AG04450 (cell line): ENCODE measurements at regions not wholly inside any gene's neighbourhood (a gene's known extent, or its start where the extent isn't known, plus 50 kb on each side); places are given as distances from the start of the nearest gene placed in this dataset.

Source experiments
- CTCF ChIA-PET: fragments of 300-600, 350-600 bp; formaldehyde crosslinking; extraction: SDS; loops from one replicate; lab custom pipeline; 2022; ENCODE audit warnings: antibody characterized with exemption, inconsistent platforms; lab: Charles Lee
- POLR2A ChIA-PET: fragments of 350-600 bp; formaldehyde crosslinking; extraction: SDS; loops from one replicate; lab custom pipeline; 2021; ENCODE audit warnings: antibody characterized with exemption, inconsistent platforms; lab: Yijun Ruan, JAX
- DNase-seq: peaks from one replicate; pipeline ENCODE4 v3.0.0-alpha.2; 2011; ENCODE audit warnings: low read depth, low spot score
- H3K27ac ChIP-seq: one replicate; pipeline ENCODE4 v1.5.1; 2012; ENCODE audit warnings: low read depth, low read length, control low read depth
- H3K27me3 ChIP-seq: one replicate; pipeline ENCODE4 v1.6.0; 2012; ENCODE audit warnings: low read length; ENCODE audit not compliant: control insufficient read depth, insufficient read depth
- H3K4me3 ChIP-seq: 2 replicates; pipeline ENCODE4 v1.5.1; 2011; ENCODE audit warnings: mild to moderate bottlenecking, low read depth, low read length, control low read depth
- H3K9me3 ChIP-seq: 2 replicates; pipeline ENCODE4 v1.5.1; 2012; ENCODE audit warnings: low read length; ENCODE audit not compliant: control insufficient read depth, insufficient read depth
- CTCF ChIP-seq: IDR thresholded peaks from 2 replicates; pipeline ENCODE4 v1.5.1; 2011; ENCODE audit warnings: low read depth, low read length, control low read depth, inconsistent platforms

GRCh38 chr21:35422011-35422410, 372.9 kb upstream of the RUNX1 start:
- no peak overlapping the region for H3K27ac ChIP-seq
- DNase-seq = no peak
- no peak for TF ChIP-seq CTCF
- no peak overlapping the region for H3K4me3 ChIP-seq
- POLR2A ChIA-PET = no interaction called here
- no peaks in the 10 kb centered on the region for H3K27me3 ChIP-seq
- H3K9me3 ChIP-seq = peaks cover 10% of the 10 kb centered on the region; the same call in 1 of the 2 replicates
- CTCF ChIA-PET = no interaction called here

- TF ChIP-seq CTCF = no peak
- Histone ChIP-seq H3K9me3 (peaks cover 10% of the 10 kb centered on the region; the same call in 1 of the 2 replicates), H3K27me3 (no peaks in the 10 kb centered on the region), H3K27ac (no peak overlapping the region), H3K4me3 (no peak overlapping the region)
- CTCF ChIA-PET = no interaction called here
- POLR2A ChIA-PET = no interaction called here
- DNase-seq = no peak
Measured at GRCh38 chr21:35421221-35421620, 372.1 kb upstream of the RUNX1 start.

GRCh38 chr21:35420656-35421055, 371.6 kb upstream of the RUNX1 start:
- ChIA-PET CTCF (no interaction called here), POLR2A (no interaction called here)
- no peak for TF ChIP-seq CTCF
- Histone ChIP-seq H3K27me3 (no peaks in the 10 kb centered on the region), H3K4me3 (no peak overlapping the region), H3K9me3 (peaks cover 10% of the 10 kb centered on the region; the same call in 1 of the 2 replicates), H3K27ac (no peak overlapping the region)
- DNase-seq = no peak

GRCh38 chr21:35417762-35418161, 368.7 kb upstream of the RUNX1 start:
- ChIA-PET POLR2A (no interaction called here), CTCF (interaction anchor here (0.5 to 1.0 kb wide), 2 partner anchors 10 to 18 kb away, joined by 3 read pairs; no protein-coding TSS in a partner anchor)
- H3K9me3 ChIP-seq = peaks cover 10% of the 10 kb centered on the region; the same call in 1 of the 2 replicates
- TF ChIP-seq CTCF = no peak
- DNase-seq = no peak
- H3K27me3 ChIP-seq = no peaks in the 10 kb centered on the region
- H3K27ac ChIP-seq = no peak overlapping the region
- H3K4me3 ChIP-seq = no peak overlapping the region

- ChIA-PET CTCF (interaction anchor here (0.5 to 1.0 kb wide), 2 partner anchors 9 to 19 kb away, joined by 3 read pairs; no protein-coding TSS in a partner anchor), POLR2A (no interaction called here)
- H3K9me3 ChIP-seq = peaks cover 3% of the 10 kb centered on the region; the same call in 1 of the 2 replicates
- no peak for DNase-seq
- no peak overlapping the region for H3K27ac ChIP-seq
- TF ChIP-seq CTCF = no peak
- H3K4me3 ChIP-seq = no peak overlapping the region
- H3K27me3 ChIP-seq = no peaks in the 10 kb centered on the region
Measured at GRCh38 chr21:35416866-35417489, 367.9 kb upstream of the RUNX1 start.
